ENCODE measurements at regions not wholly inside any gene's neighbourhood (a gene's known extent, or its start where the extent isn't known, plus 50 kb on each side); places are given as distances from the start of the nearest gene placed in this dataset.

DNA sequence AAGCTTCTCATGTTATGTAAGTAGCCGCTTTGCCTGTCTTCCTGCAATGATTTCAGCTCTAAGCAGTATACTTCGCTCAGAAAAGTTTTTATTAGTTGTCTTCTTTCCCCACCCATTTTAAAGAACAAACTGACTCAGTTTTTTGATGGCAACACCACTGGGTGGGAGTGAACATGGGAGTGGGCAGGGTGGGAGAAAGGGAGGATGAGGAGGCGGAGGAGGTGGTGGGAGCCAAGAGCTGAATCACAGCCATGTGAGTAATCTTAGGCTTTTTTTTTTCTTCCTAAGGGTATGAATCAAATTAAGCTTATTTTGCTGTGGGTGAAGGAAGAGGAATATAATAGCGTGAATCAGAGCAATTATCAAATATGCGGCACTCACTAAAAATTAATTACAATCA, 574.3 kb upstream of the DIPK2B start:
- no peak overlapping the region for H3K4me3 ChIP-seq (ENCODE audit: low read depth, low read length)
- no peak for DNase-seq (ENCODE audit: low read depth)

GRCh38 chrX:45773572-45773971, 572.9 kb upstream of the DIPK2B start:
- no peak for DNase-seq (ENCODE audit: low read depth)
- no peak overlapping the region for H3K4me3 ChIP-seq (ENCODE audit: low read depth, low read length)
- TF ChIP-seq, protein P1, sequence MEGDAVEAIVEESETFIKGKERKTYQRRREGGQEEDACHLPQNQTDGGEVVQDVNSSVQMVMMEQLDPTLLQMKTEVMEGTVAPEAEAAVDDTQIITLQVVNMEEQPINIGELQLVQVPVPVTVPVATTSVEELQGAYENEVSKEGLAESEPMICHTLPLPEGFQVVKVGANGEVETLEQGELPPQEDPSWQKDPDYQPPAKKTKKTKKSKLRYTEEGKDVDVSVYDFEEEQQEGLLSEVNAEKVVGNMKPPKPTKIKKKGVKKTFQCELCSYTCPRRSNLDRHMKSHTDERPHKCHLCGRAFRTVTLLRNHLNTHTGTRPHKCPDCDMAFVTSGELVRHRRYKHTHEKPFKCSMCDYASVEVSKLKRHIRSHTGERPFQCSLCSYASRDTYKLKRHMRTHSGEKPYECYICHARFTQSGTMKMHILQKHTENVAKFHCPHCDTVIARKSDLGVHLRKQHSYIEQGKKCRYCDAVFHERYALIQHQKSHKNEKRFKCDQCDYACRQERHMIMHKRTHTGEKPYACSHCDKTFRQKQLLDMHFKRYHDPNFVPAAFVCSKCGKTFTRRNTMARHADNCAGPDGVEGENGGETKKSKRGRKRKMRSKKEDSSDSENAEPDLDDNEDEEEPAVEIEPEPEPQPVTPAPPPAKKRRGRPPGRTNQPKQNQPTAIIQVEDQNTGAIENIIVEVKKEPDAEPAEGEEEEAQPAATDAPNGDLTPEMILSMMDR (IDR thresholded peaks at IDR 0.05; ENCODE audit: insufficient read depth, low read depth, low read length, missing control alignments): no peak

More for the DNA sequence above, 574.3 kb upstream of the DIPK2B start:
- TF ChIP-seq, protein P1 (IDR thresholded peaks at IDR 0.05; ENCODE audit: insufficient read depth, low read depth, low read length, missing control alignments): no peak

GRCh38 chrX:45771560-45772340, 571.1 kb upstream of the DIPK2B start:
- peak overlapping the region; percentile 13; the same call in 1 of the 2 replicates for H3K4me3 ChIP-seq (ENCODE audit: low read depth, low read length)
- TF ChIP-seq, protein P1 (IDR thresholded peaks at IDR 0.05; ENCODE audit: insufficient read depth, low read depth, low read length, missing control alignments): no peak
- DNase-seq (ENCODE audit: low read depth): peak; percentile 70

- peak overlapping the region; percentile 13; the same call in 1 of the 2 replicates for H3K4me3 ChIP-seq (ENCODE audit: low read depth, low read length)
- no peak for DNase-seq (ENCODE audit: low read depth)
- TF ChIP-seq, protein P1 (IDR thresholded peaks at IDR 0.05; ENCODE audit: insufficient read depth, low read depth, low read length, missing control alignments): no peak
These were observed 570.4 kb upstream of the DIPK2B start for GRCh38 chrX:45771114-45771513.

GRCh38 chrX:45769761-45770582, 569.3 kb upstream of the DIPK2B start:
- TF ChIP-seq, protein P1 (IDR thresholded peaks at IDR 0.05; ENCODE audit: insufficient read depth, low read depth, low read length, missing control alignments): no peak
- peak overlapping the region; percentile 41 for H3K4me3 ChIP-seq (ENCODE audit: low read depth, low read length)
- peak; percentile 72 for DNase-seq (ENCODE audit: low read depth)

DNA sequence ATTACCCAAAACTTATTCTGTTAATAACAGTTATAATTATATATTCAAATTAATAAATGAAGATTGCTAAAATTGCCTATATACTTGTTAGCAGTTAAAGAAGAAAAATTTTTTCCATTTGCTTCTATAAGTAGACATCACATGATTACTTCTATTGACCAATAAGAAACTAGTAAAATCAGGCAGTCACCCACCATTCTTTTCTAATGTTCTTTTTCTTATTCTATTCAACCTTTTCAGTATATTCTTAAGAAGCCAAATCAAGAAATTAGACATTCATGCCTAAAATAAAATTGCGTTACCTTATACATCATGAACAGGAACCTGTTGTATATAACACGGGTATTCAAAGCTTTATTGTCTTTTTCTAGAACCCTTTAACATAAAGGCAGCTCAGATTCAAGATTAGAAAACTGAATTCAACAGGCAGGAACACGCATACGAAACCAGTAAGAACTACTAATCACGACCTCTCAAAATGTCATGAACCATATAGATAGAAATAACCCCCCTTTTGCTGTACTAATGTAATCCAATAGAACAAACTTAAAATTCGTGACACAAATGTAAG, 568.1 kb upstream of the DIPK2B start:
- DNase-seq (ENCODE audit: low read depth): no peak
- TF ChIP-seq, protein P1 (IDR thresholded peaks at IDR 0.05; ENCODE audit: insufficient read depth, low read depth, low read length, missing control alignments): no peak
- peak overlapping the region; percentile 41; the same call in 1 of the 2 replicates for H3K4me3 ChIP-seq (ENCODE audit: low read depth, low read length)
